ENCODE measurements at regions not wholly inside any gene's neighbourhood (a gene's known extent, or its start where the extent isn't known, plus 50 kb on each side); places are given as distances from the start of the nearest gene placed in this dataset.

GRCh38 chr22:48263791-48264351 is 1501.4 kb downstream of the TBC1D22A start:
- TF ChIP-seq, protein P1, sequence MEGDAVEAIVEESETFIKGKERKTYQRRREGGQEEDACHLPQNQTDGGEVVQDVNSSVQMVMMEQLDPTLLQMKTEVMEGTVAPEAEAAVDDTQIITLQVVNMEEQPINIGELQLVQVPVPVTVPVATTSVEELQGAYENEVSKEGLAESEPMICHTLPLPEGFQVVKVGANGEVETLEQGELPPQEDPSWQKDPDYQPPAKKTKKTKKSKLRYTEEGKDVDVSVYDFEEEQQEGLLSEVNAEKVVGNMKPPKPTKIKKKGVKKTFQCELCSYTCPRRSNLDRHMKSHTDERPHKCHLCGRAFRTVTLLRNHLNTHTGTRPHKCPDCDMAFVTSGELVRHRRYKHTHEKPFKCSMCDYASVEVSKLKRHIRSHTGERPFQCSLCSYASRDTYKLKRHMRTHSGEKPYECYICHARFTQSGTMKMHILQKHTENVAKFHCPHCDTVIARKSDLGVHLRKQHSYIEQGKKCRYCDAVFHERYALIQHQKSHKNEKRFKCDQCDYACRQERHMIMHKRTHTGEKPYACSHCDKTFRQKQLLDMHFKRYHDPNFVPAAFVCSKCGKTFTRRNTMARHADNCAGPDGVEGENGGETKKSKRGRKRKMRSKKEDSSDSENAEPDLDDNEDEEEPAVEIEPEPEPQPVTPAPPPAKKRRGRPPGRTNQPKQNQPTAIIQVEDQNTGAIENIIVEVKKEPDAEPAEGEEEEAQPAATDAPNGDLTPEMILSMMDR (IDR thresholded peaks at IDR 0.05): no peak
- no peak for TF ChIP-seq POLR2A (IDR thresholded peaks at IDR 0.05)

Measured in esophagus squamous epithelium (tissue), 4 donors.